Adrenal gland (tissue), 5 donors: ENCODE measurements at regions not wholly inside any gene's neighbourhood (a gene's known extent, or its start where the extent isn't known, plus 50 kb on each side); places are given as distances from the start of the nearest gene placed in this dataset.

Experiments
- POLR2A ChIP-seq, 2 donors: fragments of 450-650 bp; IDR thresholded peaks; one replicate each; pipeline ENCODE4 v1.6.1; 2017; ENCODE audit warnings: antibody characterized with exemption in 2 of 2, mild to moderate bottlenecking in 2 of 2, moderate library complexity in 1 of 2
- TF ChIP-seq, protein P1 (sequence below), 6 experiments: fragments of 450-650 bp in 4 of 6; fragments of 200-600 bp in 2 of 6; sonication (generic) in 1 of 6; IDR thresholded peaks; 1 replicate in 5 of 6; 2 replicates in 1 of 6; pipeline versions ENCODE4 v1.5.1 to v1.8.0; 2016 to 2021; ENCODE audit warnings: antibody characterized with exemption in 6 of 6, mild to moderate bottlenecking in 2 of 6, moderate library complexity in 1 of 6
- donor health status: DM: no; HTN: no; CAD: no.

DNA sequence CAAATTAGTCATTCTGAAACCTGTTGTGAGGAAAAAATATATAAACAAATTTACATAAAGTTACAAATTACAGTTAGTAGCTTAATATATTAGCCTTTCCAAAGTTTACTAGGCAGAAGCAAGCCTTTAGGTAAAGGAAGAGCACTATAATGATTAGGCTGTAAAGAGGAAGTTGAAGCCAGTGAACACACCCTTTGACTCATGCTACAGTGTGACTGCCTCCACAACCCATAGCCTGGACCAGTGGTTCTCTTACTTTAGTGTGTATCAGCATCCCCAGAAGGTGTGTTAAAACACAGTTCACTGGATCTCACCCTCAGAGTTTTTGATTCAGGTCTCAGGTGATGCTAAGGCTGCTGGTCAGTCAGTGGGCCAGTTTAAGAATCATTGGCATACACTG lies 91.4 kb upstream of the DEFB112 start:
- TF ChIP-seq, protein P1, sequence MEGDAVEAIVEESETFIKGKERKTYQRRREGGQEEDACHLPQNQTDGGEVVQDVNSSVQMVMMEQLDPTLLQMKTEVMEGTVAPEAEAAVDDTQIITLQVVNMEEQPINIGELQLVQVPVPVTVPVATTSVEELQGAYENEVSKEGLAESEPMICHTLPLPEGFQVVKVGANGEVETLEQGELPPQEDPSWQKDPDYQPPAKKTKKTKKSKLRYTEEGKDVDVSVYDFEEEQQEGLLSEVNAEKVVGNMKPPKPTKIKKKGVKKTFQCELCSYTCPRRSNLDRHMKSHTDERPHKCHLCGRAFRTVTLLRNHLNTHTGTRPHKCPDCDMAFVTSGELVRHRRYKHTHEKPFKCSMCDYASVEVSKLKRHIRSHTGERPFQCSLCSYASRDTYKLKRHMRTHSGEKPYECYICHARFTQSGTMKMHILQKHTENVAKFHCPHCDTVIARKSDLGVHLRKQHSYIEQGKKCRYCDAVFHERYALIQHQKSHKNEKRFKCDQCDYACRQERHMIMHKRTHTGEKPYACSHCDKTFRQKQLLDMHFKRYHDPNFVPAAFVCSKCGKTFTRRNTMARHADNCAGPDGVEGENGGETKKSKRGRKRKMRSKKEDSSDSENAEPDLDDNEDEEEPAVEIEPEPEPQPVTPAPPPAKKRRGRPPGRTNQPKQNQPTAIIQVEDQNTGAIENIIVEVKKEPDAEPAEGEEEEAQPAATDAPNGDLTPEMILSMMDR (IDR thresholded peaks at IDR 0.05) = no peak
- TF ChIP-seq POLR2A (IDR thresholded peaks at IDR 0.05) = no peak
